NCI-H1694 (cell line): ENCODE measurements at regions not wholly inside any gene's neighbourhood (a gene's known extent, or its start where the extent isn't known, plus 50 kb on each side); places are given as distances from the start of the nearest gene placed in this dataset.
"Not testable (repeated sequence)": the region's sequence is repeated elsewhere in the genome, so short reads cannot be mapped to it uniquely, and the experiment has no call there.

Source experiments
- DNase-seq: peaks from one replicate; lab custom pipeline; 2025; lab: John Stamatoyannopoulos, UW

DNA sequence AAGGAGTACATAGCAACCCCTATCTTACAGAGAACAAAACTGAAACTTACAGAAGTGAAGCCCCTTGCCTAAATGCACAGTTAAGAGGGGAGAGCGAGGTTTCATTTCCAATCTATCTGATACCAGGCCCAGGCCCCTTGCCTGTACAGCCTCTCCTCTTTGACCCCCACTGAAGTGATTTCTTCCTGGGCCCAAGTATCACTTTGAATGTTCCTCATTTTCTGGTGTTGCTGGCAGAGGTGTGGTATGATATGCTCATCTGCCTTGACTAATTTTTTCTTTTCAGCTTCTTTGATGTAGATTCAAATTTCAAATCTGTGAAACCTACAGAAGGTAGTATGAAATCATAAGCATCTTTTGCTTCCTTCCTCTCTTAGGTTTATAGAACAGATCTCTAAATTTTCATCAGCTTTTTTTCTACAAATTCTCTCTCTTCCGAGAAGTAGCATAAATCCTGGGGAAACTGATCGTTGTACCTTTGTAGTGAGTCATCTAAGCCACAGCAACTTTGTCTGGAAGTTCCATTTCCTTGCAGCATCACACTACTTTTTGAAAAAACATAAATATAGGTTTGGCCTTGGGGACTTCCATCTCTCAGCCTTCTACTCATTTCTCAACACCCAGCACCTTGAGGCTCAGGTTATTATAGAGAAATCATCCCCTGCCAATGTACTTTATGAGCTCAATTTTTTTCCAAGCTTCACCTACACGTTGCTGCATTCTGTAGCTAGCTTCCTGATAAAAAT, 402.4 kb upstream of the PTGER4 start:
- DNase-seq, result no peak

DNA sequence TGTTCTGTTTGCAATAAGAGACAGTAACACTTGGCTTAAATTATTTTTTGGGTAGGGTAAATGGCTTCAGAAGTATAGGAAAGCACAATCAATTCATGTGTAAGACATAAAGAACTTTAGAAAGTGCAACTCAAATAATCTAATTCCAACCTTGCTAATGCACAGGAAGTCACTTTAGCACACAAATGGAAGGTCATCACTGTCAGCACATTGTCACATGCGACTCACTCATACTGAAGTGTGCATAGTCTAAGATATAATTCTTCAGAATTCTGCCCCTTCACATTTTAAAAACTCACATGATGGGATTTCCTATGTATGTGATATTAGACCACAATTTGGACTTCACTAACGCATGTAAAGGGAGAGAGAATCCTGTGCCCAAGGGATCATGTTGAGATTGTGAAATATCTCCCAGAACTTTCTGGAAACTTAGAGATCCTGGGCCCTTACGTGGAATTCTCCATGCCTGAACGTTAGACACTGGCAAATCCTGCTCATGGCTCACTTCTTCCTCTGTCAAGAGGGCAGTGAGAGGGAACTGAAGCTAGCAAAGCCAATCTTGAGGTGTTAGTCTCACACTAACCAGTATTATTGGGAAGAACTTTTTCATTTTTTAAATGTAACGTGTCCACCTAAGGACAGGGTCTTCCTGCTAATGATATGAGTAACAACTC, 403.2 kb upstream of the PTGER4 start:
- no peak for DNase-seq

DNA sequence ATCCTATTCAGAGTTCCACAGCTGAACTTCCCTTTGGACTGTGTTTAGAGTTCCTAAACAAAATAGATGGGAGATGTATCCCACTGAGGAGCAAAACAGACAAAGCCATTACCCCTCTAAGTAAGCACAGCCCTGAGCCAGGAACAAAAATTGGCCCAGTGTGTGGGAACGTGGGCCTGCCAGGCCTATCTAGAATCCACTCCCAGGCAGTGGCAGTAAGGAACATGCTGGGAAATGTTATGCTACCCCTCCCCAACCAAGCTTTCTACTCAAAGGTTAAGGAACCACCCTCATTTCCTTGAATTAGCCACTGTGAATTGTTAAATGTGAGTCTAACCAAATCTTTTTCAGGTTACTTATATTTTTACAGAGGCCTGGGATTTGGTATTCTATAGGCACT, 405.1 kb upstream of the PTGER4 start:
- DNase-seq, result no peak

DNA sequence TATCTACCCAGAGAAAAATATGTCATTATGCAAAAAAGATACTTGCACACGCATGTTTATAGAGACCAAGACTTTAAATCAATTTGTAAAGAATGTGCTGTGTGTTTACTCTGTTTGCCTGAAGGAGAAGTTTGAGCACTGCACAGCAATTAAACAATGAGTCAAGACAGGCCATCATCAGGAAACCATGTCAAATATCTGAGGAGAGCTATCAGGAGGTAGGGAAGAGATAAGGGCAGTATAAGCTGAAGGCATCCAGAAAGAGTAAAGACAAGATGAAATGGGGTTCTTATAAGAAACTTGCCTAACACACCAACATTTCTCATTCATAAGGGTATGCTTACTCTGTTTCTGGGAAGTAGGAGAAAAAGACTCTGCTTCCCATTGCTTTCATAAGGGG, 405.8 kb upstream of the PTGER4 start:
- DNase-seq, result no peak

DNA sequence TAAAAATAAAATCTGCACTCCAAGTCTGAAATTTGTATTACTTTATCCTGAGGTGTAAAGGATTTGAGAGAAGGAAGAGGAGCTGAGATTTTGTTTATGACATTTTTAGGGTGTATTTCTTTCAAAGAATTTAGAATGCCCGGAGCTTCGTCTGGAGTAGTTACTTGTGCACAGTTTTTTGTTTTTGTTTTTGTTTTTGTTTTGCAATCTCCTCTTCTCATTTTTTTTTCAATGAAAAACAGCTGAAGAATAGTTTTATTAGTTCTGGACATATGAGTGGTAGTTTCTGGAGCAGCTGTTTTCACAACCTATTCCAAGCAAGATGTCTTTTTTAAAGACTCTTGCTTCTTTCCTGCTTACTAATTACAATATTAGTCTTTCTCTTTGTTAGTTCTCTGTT, 408.2 kb upstream of the PTGER4 start:
- DNase-seq, result no peak

DNA sequence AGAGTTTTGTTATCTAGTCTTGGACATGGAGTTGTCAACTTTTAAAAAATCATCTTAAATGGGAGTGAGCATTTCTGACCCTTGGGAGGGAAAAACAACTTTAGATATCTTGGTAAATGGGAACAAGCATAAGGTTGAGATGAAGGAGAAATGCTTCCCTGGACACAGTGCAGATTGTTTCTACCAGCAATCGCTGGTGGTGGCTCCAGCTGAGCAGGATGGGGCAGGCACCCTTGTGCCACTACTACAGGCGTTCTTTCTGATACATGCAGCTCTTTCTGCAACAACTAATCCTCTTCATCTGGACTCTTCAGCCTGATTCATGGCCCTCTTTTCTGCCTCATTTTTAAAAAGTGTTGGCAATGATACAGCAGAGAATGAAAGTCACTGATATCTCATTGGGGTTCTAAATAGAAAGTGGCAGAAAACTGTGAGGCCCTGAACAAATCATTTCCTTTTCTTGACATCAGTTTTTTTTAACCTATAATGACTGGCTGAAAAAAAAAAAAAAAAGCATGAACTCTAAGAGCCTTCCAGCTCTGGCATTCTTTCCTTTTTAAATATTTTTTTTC, 409.4 kb upstream of the PTGER4 start:
- no peak for DNase-seq

DNA sequence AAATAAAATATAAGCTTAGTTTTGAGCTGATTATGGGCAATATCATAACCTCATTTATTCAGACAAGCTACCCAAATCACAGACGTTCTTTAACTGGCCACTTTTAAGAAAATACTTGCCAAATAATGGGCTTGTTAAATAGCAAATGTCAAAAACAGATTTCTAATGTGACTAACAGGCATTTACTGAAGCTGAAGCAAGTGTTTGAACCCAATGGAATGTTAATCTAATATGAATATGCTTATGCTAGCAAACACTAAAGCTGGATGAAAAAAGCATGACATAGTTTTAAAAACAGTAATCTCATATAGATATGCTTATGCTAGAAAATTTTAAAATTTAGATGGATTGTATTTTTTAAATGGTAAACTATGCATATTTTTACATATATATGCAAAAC, 411.6 kb upstream of the PTGER4 start:
- no peak for DNase-seq

DNA sequence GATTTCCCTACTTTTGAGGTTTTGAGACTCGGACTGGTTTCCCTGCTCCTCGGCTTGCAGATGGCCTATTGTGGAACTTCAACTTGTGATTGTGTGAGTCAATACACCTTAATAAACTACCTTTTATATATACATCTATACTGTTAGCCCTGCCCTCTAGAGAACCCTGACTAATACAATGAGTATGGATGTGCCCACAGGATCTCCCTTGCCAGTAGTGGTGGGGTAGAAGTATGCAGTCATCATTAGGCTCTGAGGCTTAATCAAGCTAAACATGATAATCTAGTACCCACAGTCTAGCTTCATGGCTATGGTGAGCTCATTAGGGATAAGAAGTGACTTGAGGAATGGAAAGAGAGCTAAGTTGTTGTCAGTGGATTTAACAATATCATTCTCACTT, 412.8 kb upstream of the PTGER4 start:
- DNase-seq, result no peak

DNA sequence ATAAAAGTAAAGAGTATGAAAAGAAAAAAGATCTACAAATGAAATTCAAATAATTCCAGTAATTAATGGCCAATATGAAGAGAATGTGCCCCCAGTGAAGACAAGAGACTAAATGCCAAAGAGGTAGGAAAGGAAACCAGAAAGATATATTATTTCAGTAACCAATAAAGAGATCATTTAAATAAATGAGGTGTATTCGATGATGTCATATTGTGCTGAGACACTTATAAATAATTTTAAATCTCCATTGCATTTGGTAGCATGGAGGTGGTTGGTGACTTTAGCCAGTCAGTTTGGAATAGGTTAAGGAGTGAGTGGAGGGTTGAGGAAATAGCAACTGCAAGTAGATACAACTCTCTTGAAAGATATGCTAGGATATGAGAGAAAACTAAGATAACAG, 417.7 kb upstream of the PTGER4 start:
- no peak for DNase-seq

DNA sequence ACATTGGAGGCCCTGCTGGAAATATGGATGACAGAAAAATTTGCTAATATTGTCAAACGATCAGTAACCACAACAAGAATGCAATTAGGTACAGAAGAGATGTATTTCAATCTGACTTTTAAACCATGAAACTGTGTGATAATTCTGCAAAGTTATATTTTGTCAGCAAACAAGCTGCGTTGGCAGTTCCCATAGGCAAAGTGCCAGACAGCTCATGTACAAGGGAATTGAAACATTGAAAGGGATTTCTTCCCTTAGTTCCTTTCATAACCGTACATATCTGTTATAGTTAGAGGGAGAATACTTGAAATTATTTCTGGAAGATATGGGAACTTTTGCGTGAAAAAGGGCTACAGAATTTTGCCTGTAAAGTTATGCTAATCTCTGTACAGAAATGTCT, 419.4 kb upstream of the PTGER4 start:
- DNase-seq, result no peak

DNA sequence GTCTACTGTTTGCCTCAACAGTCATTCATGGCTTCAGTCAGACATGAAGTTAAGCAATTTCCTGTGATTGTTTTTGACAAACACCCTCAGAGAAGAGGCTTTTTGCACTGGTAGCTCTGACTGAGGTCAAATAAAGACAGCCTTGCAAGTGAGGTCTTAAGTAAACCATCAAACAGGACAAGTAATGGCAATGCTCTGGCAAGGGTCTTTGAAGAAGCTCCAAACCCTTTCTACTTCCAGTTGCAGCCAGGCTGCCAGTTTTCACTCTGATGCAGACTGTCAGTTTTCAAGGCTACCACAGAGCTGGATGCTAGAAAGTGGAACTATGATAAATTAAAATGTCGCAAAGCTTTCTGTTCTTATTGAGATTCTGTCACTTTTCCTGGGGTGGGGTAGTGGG, 421.5 kb upstream of the PTGER4 start:
- no peak for DNase-seq

DNA sequence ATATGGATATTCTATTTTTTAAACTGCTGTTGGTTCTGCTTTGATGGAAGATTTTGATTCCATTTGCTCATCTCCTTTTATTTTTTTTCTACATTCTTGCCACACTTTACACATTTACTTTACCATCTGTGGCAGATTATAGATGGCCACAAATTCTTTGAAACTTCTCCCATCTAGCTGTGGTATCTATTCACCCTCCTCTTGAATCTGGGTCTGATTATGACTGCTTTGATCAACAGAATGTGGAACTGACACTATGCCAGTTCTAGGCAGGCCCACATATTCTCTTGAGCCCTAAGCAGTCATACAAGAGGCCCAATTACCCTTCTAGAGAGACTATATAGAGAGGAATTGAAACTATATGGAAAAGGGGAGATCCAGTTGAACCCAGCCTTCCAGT, 439.0 kb upstream of the PTGER4 start:
- no peak for DNase-seq

DNA sequence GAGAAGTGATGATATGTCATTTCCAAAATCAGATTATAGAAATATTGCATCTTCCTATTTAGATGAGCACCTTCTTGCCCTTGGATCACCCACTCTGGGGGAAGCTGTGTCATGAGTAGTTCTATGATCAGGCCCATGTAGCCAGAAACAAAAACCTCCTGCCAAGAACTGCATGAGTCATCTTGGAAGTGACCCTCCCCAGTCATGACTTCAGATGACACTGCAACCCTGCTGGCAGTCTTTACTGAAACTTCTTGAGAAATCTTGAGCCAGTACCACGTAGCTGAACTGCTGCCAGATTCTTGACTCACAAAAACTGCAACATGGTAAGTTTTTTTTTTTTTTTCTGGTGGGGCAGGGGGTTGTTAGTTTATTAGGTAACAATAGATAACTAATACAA, 439.6 kb upstream of the PTGER4 start:
- DNase-seq, result no peak

DNA sequence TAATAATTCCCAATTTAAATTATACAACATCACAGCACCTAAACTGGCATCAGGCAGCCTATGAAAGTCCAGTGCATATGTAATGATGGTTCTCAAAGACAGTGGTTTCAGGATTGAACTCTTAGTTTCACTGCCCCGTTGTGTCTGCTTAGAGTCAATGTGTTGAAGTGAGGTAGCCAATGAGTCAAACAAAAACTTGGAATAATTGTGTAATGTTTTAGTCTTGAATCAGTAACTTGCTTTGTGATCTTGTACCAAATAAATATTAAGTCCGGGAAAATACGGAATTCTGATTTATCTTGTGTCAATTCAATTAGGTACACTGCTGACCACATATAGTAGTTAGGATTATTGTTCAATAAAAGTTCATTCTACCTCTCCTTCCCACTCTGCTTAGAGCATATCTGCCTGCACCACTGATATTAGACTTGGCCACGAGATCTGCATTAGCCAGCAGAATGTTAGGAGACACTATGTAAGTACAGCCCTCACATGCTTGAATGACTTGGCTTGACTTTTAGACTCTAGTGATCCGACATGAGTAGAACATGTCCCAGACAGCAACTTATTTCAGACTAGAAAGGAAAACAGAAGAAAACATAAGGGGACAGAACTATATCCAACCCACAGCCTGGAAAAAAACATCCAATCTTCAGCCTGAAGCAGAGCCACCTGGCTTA, 441.5 kb upstream of the PTGER4 start:
- no peak for DNase-seq

DNA sequence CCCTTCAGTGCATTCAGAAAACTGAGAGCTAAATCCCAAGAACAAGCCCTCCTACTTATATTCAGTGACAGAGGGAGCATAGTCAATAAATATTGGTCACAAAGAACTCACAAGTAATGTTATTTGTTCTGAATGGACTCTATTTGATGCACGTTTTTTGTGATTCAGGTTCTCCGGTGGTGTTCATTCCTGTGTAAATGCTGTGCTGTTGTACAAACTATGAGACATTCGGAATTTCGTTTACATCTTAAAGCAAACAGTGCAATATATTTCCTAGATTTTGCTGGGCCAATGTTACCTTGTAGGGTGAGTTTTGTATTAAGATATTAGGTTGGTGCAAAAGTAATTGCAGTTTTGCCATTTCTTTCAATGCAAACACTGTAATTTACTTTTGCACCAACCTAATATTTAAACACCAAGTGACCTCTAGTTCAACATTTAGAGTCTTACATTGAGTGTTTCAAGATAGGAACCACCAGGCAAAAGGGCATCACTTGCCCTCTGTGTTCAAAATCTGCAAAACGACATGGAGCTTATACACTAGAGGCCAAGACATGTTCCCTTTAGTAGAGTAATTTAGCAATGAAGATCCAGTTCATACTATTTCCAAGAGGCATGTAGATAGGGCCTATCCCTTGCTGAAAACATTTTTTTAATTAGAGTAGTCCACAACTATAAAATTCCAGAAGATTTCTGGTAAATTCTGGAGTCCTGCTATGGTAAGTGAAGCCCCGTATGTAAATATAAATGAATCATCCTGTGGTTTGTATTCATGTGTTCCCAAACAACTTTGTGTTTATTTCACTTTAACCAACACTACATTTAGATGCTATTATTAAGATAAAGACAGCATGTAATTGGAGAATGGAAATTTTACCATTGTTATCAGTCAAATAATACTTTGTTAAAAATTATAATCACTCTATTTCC, 444.0 kb upstream of the PTGER4 start:
- DNase-seq, result no peak

DNA sequence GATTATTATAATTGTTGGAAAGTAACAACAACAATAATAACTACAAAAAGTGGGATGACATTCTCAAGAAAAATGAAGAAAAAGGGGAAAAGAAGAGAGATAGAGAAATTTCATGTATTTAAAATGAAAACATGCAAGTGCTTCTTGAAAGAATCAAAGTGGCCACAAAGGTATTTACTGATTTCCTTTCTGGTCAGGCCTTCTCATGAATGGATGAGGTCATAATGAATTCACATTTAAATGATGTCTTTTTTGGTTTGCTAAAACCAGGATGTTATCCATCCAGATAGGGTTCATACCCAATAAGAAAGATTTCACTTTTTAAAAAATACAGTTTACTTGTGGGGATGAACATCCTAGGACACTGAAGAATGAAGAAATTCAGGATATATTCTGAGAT, 446.4 kb upstream of the PTGER4 start:
- no peak for DNase-seq

DNA sequence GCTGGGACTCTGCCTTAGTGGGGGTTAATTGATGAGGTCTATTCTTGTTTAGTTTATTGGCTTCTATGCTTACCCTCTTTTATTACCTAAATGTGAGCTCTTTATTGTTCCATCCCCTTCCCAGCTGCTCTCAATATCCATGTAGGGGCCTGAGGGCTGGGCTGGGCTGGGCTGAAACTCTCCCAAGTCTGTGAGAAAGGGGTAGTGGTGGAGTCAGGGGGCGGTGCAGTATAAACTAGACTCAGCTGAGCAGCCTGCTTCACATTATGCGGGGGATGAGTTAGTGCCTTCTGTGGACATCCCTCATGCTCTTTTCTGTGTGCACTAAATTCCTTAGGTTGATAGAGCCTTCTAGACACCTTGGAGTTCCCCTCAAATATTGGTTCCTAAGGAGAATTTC, 451.8 kb upstream of the PTGER4 start:
- no peak for DNase-seq

DNA sequence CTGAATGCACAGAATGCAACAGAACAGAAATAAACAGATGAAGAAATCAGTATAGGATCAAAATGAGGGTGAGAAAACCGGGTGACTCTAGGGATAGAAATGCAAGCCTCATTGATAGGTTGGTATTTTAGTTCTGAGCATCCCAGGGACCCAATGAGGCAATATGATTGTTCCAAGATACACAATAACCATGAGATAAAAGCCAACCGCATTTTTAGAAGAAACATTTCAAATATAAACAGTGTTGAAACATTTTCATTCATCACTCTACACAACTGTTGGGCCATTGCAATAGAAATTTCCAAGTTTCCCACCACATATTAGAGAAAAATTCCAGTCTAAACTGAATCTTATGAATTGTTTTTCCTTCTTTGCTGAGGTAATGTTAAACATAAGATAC, 452.3 kb upstream of the PTGER4 start:
- no peak for DNase-seq

DNA sequence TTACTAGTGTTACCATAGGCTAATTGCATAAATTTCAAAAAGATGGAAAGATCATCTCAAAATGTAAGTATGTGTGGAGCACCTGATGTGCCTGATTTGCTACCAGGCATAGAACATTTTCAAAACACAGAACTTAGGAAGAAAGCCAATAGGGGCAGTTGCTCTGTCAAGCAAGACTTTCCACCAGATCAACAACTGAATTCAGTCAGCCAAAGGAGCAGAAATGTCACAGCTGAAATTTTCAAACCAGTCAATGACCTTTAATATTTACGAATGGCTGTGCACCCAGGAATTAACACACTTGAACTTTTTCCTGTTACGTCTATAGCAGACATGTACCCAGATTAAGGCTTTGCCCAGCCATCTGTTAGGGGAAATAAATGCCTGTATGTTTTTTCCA, 452.8 kb upstream of the PTGER4 start:
- DNase-seq, result no peak

DNA sequence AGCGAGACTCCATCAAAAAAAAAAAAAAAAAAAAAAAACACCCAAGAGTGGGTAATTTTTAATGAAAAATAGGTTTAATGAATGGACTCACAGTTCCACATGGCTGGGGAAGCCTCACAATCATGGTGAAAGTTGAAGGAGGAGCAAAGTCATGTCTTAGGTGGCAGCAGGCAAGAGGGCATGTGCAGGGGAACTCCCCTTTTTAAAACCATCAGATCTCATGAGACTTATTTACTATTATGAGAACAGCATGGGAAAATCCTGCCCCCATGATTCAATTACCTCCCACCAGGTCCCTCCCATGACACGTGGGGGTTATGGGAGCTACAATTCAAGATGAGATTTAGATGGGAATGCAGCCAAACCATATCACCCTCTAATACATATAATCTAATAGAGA, 454.6 kb upstream of the PTGER4 start:
- DNase-seq, result not testable (repeated sequence)

DNA sequence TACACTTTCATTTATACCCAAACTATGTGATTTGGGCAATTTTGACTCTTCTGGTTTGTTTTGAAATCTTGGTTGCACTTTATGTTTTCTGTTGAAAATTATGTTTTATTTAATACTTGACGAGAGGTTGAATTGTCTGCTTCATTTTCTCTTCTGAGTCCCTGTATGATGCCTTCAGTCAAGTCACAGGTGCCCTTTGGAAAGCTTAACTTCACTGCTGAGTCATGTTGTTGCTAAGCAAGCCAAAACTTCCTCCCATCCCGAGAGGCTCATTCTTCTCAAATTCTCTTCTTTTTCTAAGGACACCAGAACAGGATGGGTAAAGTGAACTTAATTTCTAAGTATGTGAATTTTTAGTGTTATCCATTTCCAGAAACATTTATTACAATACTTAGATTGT, 455.3 kb upstream of the PTGER4 start:
- DNase-seq, result no peak

DNA sequence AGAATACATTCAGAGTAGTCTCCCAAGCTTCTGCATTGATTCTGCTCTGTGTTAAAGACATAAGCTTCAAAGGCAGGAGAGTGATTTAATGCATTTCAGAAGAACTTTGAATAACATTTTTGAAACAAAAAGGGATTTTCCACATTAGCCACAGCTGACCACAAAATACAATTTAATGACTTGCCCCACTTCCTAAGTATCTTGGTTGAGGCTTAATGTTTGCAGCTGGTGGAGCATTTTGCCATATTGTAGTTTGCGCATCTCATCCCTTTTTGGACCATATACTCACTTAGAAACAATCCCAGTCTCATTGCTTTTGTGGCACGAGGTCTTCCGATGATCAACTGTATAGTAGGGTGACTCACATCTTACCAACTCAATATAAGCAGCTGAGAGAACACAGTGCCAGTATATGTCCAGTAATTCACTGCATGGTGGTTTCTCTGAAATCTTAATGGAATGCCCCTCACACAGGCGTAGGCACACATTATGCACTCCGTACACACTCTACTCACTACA, 455.8 kb upstream of the PTGER4 start:
- DNase-seq, result no peak
